Osteocyte (in vitro differentiated cells): ENCODE measurements at regions not wholly inside any gene's neighbourhood (a gene's known extent, or its start where the extent isn't known, plus 50 kb on each side); places are given as distances from the start of the nearest gene placed in this dataset.

Source experiments
- DNase-seq: peaks from one replicate; pipeline ENCODE4 v3.0.0; 2021; ENCODE audit warnings: mixed read lengths; ENCODE audit not compliant: unreplicated experiment; ENCODE audit errors: extremely low spot score
- H3K27ac Mint-ChIP-seq: one replicate; pipeline ENCODE4 v1.8.0; 2021; ENCODE audit warnings: mild to moderate bottlenecking, mixed read lengths; ENCODE audit not compliant: unreplicated experiment
- H3K27me3 Mint-ChIP-seq: one replicate; pipeline ENCODE4 v1.8.0; 2021; ENCODE audit warnings: mixed read lengths; ENCODE audit not compliant: unreplicated experiment
- H3K36me3 Mint-ChIP-seq: one replicate; pipeline ENCODE4 v1.8.0; 2021; ENCODE audit warnings: mixed read lengths; ENCODE audit not compliant: unreplicated experiment
- H3K4me1 Mint-ChIP-seq: one replicate; pipeline ENCODE4 v1.8.0; 2021; ENCODE audit warnings: mixed read lengths; ENCODE audit not compliant: unreplicated experiment
- H3K4me3 Mint-ChIP-seq: one replicate; pipeline ENCODE4 v1.8.0; 2021; ENCODE audit warnings: mild to moderate bottlenecking, moderate library complexity, mixed read lengths; ENCODE audit not compliant: unreplicated experiment
- H3K9me3 Mint-ChIP-seq: one replicate; pipeline ENCODE4 v1.8.0; 2021; ENCODE audit warnings: mixed read lengths; ENCODE audit not compliant: unreplicated experiment
- TF ChIP-seq, protein P1 (sequence below): fragments of 200-600 bp; sonication (generic); IDR thresholded peaks from 2 replicates; pipeline ENCODE4 v1.5.0; 2021; ENCODE audit warnings: antibody characterized with exemption, mild to moderate bottlenecking, moderate library complexity

DNA sequence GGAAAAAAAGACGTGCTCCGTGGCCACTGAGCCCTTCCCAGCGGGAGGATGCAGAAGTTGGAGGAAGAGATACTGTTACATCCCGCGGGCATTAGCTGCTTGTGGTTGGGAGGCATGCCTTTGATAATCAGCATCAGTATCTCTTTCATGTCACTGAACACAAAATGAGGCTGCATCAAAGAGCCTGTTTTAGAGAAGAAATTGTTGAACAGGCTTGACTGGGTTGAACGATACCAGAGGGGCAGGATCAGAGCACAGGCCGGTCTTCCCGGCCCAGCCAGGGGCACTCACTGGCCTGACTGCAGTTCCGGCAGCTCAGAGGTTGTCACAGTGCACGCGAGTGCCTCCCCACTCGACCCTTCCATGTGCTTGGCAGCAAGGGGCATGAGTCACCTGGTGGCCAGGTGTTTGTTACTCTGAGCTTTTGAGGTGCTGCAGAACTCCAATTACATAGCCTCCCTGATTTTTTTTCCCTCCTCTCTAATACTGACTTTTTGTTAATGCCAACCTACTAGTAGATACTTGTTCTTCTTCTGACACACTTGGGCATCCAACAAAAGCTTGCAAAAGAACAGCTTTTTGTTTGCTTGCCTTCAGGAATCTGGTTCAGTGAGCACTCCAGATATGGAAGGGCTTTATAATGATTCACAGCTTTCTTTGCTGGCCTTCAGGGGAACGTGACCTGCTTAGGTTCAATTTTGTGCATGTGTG, 121.6 kb downstream of the VAPA start:
- H3K27ac Mint-ChIP-seq, result no peak overlapping the region
- peaks cover 16% of the 10 kb centered on the region for H3K4me1 Mint-ChIP-seq
- no peak for DNase-seq

DNA sequence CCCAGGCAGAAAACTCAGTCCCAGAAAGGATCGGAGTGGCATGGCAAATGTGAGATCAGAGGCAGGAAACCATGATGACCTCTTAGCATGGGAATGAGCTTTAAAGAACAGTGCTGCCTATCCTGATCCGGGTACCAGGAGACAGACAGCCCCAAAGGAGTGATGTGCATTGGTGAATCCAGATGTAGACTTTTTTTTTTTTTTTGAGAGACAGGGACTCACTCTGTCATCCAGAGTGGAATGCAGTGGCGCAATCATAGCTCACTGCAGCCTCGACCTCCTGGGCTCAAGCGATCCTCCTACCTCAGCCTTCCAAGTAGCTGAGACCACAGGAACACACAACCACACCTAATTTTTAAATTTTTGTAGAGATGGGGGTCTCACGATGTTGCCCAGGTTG, 122.7 kb downstream of the VAPA start:
- H3K27me3 Mint-ChIP-seq, result no peaks in the 10 kb centered on the region
- H3K27ac Mint-ChIP-seq, result no peak overlapping the region
- peaks cover 3% of the 10 kb centered on the region for H3K9me3 Mint-ChIP-seq
- no peak overlapping the region for H3K4me3 Mint-ChIP-seq
- peaks cover under 1% of the 10 kb centered on the region for H3K36me3 Mint-ChIP-seq
- TF ChIP-seq, protein P1, sequence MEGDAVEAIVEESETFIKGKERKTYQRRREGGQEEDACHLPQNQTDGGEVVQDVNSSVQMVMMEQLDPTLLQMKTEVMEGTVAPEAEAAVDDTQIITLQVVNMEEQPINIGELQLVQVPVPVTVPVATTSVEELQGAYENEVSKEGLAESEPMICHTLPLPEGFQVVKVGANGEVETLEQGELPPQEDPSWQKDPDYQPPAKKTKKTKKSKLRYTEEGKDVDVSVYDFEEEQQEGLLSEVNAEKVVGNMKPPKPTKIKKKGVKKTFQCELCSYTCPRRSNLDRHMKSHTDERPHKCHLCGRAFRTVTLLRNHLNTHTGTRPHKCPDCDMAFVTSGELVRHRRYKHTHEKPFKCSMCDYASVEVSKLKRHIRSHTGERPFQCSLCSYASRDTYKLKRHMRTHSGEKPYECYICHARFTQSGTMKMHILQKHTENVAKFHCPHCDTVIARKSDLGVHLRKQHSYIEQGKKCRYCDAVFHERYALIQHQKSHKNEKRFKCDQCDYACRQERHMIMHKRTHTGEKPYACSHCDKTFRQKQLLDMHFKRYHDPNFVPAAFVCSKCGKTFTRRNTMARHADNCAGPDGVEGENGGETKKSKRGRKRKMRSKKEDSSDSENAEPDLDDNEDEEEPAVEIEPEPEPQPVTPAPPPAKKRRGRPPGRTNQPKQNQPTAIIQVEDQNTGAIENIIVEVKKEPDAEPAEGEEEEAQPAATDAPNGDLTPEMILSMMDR, result no peak
- DNase-seq, result no peak
- H3K4me1 Mint-ChIP-seq, result peaks cover 20% of the 10 kb centered on the region

More for the DNA sequence above, 121.6 kb downstream of the VAPA start:
- Mint-ChIP-seq H3K9me3 (no peaks in the 10 kb centered on the region), H3K4me3 (no peak overlapping the region), H3K27me3 (no peaks in the 10 kb centered on the region), H3K36me3 (no peaks in the 10 kb centered on the region)
- TF ChIP-seq, protein P1, result no peak

DNA sequence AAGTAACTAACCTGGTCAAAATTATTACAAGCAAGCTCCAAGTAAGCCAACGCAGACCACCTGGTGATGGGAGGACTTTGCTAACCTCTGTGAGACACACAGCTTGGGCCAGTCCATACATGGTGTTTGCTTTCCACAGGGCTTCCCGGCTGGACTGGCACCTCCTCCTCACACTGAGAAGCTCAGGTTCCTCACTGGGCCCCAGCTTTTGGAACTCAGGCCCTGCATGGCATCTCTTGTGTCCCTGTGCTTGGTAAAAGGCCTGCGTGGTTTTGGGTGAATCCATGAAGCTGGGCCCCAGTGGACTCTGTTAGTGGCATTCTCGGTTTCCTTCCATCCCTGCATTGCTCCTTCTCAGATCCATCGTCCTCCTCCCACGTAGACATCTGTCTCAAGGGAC, 123.4 kb downstream of the VAPA start:
- H3K4me1 Mint-ChIP-seq, result peaks cover 25% of the 10 kb centered on the region
- H3K27ac Mint-ChIP-seq, result no peak overlapping the region
- H3K27me3 Mint-ChIP-seq, result no peaks in the 10 kb centered on the region
- no peak overlapping the region for H3K4me3 Mint-ChIP-seq
- DNase-seq, result no peak
- peaks cover 5% of the 10 kb centered on the region for H3K36me3 Mint-ChIP-seq
- TF ChIP-seq, protein P1, result no peak
- peaks cover 8% of the 10 kb centered on the region for H3K9me3 Mint-ChIP-seq

DNA sequence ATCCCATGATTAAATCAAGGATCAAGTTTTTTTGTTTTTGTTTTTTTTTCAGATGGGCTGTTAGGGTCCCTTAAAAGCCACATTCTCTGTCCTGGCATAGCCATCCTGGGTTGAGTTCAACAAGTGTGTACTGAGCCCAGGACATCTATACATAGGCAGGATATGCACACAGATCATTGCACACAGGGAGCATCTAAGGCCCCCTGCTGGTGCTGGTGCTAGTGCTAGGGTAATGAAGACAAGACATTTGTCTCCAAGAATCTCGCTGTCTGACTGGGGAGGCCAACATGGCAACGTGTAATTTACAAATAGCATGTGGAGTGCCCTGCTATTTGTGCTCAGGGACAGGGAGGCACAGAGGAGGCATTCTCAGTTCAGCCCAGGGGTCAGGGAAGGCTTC, 124.5 kb downstream of the VAPA start:
- TF ChIP-seq, protein P1, result no peak
- H3K27me3 Mint-ChIP-seq, result no peaks in the 10 kb centered on the region
- peaks cover 5% of the 10 kb centered on the region for H3K36me3 Mint-ChIP-seq
- DNase-seq, result no peak
- H3K27ac Mint-ChIP-seq, result no peak overlapping the region
- peaks cover 12% of the 10 kb centered on the region for H3K9me3 Mint-ChIP-seq
- peaks cover 25% of the 10 kb centered on the region for H3K4me1 Mint-ChIP-seq
- no peak overlapping the region for H3K4me3 Mint-ChIP-seq

DNA sequence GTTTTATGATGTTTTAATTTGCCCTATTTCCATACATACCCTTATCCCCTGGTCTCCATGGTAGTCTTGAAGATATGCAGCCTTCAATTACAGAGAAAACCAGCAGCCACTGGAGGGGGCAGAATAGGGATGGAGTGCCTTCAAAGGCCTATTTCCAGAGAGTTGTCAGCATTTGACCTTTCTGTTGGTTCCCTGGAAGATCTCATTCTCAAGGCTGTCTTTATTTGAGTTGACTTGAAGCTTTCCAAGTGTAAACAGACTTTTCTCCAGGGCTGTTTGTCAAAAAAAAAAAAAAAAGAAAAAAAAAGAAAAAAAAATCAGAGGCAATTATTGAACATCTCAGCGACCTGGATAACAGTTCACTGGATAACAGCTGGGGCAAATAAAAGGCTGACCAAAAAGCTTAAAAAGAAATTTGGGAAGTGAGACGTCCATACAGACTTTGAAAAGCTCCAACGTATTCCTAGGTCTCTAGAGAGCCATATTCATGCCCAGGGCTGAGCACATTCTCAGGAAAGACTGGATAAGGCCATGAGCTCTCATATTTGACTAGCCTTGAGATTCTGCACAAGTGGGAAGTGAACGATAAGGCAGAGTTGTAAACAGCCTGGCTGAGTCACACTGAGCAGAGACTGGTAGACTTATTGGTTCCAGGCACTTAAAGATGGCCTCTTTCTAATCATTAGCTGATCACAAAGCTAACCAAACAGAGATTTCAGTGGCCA, 126.6 kb downstream of the VAPA start:
- no peaks in the 10 kb centered on the region for H3K27me3 Mint-ChIP-seq
- H3K4me3 Mint-ChIP-seq, result no peak overlapping the region
- H3K36me3 Mint-ChIP-seq, result peaks cover 5% of the 10 kb centered on the region
- peaks cover 12% of the 10 kb centered on the region for H3K9me3 Mint-ChIP-seq
- DNase-seq, result no peak
- H3K4me1 Mint-ChIP-seq, result peaks cover 17% of the 10 kb centered on the region
- TF ChIP-seq, protein P1, result no peak
- H3K27ac Mint-ChIP-seq, result peak overlapping the region; percentile 43
